Parathyroid adenoma (tissue), 2 donors: ENCODE measurements at regions not wholly inside any gene's neighbourhood (a gene's known extent, or its start where the extent isn't known, plus 50 kb on each side); places are given as distances from the start of the nearest gene placed in this dataset.

ENCODE experiments used
- H2AFZ ChIP-seq: fragments of 300-600 bp; sonication (generic); one replicate; pipeline ENCODE4 v1.7.0; 2017; ENCODE audit warnings: antibody characterized with exemption, mild to moderate bottlenecking
- H3K27ac ChIP-seq: fragments of 300-600 bp; sonication (generic); one replicate; pipeline ENCODE4 v1.7.0; 2017
- H3K27me3 ChIP-seq: fragments of 300-600 bp; sonication (generic); one replicate; pipeline ENCODE4 v1.7.0; 2017; ENCODE audit warnings: low read length; ENCODE audit not compliant: control insufficient read depth, insufficient read depth
- H3K36me3 ChIP-seq: fragments of 300-600 bp; sonication (generic); one replicate; pipeline ENCODE4 v1.7.0; 2017; ENCODE audit warnings: low read length; ENCODE audit not compliant: control insufficient read depth, insufficient read depth
- H3K4me1 ChIP-seq: fragments of 300-600 bp; sonication (generic); one replicate; pipeline ENCODE4 v1.7.0; 2017; ENCODE audit warnings: control low read depth
- H3K4me2 ChIP-seq: fragments of 300-600 bp; sonication (generic); one replicate; pipeline ENCODE4 v1.7.0; 2017; ENCODE audit warnings: low read length
- H3K4me3 ChIP-seq: fragments of 300-600 bp; sonication (generic); one replicate; pipeline ENCODE4 v1.7.0; 2017; ENCODE audit warnings: low read depth, low read length
- H3K79me2 ChIP-seq: fragments of 300-600 bp; sonication (generic); one replicate; pipeline ENCODE4 v1.7.0; 2017; ENCODE audit warnings: control low read depth
- H3K9ac ChIP-seq: fragments of 300-600 bp; sonication (generic); one replicate; pipeline ENCODE4 v1.7.0; 2017; ENCODE audit warnings: mild to moderate bottlenecking
- H3K9me3 ChIP-seq: fragments of 300-600 bp; sonication (generic); one replicate; pipeline ENCODE4 v1.7.0; 2017; ENCODE audit warnings: low read length; ENCODE audit not compliant: control insufficient read depth
- TF ChIP-seq, protein P1 (sequence below): fragments of 300-600 bp; sonication (generic); IDR thresholded peaks from one replicate; pipeline ENCODE4 v1.7.0; 2017; ENCODE audit warnings: antibody characterized with exemption, mild to moderate bottlenecking
- donor health status: primary hyperparathyroidism.

DNA sequence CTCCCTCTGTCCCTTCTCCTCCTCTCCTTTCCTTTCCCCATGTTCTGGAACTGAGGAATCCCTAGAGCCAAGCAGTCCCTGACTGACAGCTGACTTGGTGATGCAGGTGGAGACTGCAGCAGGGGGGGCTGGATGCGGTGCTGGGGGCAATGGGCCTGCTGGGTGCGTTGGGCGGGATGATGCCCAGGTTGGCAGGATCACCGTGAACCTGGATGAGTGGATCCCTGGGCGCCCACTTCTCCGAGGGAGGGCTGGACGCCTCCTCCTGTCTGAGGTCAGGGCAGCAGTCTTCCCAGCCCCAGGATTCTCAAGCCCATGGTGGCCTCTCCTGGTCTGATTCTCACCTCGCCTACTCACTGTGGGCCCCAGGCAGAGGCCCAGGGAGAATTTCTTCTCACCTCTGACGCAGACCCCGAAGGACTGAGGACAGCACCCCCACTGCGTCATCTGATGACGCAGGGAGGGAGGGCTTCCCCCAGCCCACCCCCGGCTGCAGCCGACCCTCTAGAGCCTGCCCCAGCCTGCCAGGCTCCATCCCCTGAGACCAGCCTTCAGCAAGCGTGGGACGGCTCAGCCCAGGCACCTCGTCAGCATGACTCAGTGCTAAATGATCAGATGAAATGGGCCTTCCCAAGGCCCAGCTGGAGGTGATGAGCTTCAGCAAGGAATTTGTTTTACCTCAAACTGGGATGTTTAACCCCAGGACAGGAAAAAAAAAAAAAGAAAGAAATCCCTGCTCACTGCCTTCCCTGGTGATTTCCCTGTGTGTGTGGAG lies 188.0 kb upstream of the TNRC6C start:
- Histone ChIP-seq H3K27me3 (no peaks in the 10 kb centered on the region), H3K79me2 (no peaks in the 10 kb centered on the region)

DNA sequence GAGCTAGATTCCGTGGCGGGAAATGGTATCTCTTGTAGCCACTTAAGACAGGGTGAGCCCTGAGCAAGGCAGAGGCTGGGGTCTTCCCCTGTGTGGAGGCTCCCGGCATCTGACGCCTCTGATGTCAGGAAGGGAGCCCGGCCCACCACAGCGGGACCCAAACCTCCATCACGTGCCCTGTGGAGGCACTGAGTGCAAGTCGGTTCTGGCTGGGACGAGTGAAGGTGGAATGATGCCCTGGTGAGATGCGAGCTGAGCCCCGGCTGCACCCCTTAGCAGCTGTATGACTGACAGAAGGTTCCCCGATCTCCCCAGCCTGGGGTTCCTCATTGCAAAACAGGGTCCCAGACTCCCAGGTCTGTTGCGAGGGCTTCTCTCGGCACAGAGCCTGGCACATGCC lies 187.4 kb upstream of the TNRC6C start:
- Histone ChIP-seq H3K36me3 (no peaks in the 10 kb centered on the region), H2AFZ (no peak overlapping the region)
- TF ChIP-seq, protein P1, sequence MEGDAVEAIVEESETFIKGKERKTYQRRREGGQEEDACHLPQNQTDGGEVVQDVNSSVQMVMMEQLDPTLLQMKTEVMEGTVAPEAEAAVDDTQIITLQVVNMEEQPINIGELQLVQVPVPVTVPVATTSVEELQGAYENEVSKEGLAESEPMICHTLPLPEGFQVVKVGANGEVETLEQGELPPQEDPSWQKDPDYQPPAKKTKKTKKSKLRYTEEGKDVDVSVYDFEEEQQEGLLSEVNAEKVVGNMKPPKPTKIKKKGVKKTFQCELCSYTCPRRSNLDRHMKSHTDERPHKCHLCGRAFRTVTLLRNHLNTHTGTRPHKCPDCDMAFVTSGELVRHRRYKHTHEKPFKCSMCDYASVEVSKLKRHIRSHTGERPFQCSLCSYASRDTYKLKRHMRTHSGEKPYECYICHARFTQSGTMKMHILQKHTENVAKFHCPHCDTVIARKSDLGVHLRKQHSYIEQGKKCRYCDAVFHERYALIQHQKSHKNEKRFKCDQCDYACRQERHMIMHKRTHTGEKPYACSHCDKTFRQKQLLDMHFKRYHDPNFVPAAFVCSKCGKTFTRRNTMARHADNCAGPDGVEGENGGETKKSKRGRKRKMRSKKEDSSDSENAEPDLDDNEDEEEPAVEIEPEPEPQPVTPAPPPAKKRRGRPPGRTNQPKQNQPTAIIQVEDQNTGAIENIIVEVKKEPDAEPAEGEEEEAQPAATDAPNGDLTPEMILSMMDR: no peak

More for the DNA sequence above, 188.0 kb upstream of the TNRC6C start:
- Histone ChIP-seq H3K27ac (no peak overlapping the region), H2AFZ (no peak overlapping the region), H3K9me3 (no peaks in the 10 kb centered on the region), H3K9ac (no peak overlapping the region), H3K4me2 (no peak overlapping the region), H3K4me1 (no peaks in the 10 kb centered on the region), H3K36me3 (no peaks in the 10 kb centered on the region), H3K4me3 (no peak overlapping the region)
- TF ChIP-seq, protein P1: no peak

DNA sequence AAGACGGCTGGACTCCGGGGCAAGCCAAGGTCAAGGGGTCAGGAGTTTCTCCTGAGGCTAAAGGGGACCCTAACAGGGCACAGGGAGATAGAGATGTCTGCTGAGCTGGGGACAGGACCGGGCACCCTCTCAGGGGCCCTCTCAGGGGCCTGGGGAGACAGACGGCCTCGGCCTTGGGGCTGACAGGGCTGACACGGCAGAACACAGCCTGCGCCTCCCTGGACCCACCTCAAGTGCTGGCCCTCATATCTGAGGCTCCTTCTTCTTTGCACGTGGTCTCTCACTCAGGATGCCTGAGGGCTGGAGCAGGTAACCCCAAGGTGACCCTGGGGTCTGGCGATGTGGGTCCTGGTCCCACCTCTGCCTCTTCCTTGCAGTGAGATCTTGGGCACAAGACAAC lies 186.9 kb upstream of the TNRC6C start:
- no peak overlapping the region for H3K9ac ChIP-seq
- H3K9me3 ChIP-seq: no peaks in the 10 kb centered on the region
- H3K4me1 ChIP-seq: no peaks in the 10 kb centered on the region
- TF ChIP-seq, protein P1: no peak
- no peaks in the 10 kb centered on the region for H3K27me3 ChIP-seq
- H3K36me3 ChIP-seq: no peaks in the 10 kb centered on the region
- no peak overlapping the region for H2AFZ ChIP-seq
- H3K79me2 ChIP-seq: no peaks in the 10 kb centered on the region
- H3K4me3 ChIP-seq: no peak overlapping the region
- H3K27ac ChIP-seq: no peak overlapping the region
- H3K4me2 ChIP-seq: no peak overlapping the region

More for the DNA sequence above, 187.4 kb upstream of the TNRC6C start:
- Histone ChIP-seq H3K79me2 (no peaks in the 10 kb centered on the region), H3K9ac (no peak overlapping the region), H3K4me2 (no peak overlapping the region), H3K4me1 (no peaks in the 10 kb centered on the region), H3K27me3 (no peaks in the 10 kb centered on the region), H3K9me3 (no peaks in the 10 kb centered on the region), H3K27ac (no peak overlapping the region), H3K4me3 (no peak overlapping the region)

DNA sequence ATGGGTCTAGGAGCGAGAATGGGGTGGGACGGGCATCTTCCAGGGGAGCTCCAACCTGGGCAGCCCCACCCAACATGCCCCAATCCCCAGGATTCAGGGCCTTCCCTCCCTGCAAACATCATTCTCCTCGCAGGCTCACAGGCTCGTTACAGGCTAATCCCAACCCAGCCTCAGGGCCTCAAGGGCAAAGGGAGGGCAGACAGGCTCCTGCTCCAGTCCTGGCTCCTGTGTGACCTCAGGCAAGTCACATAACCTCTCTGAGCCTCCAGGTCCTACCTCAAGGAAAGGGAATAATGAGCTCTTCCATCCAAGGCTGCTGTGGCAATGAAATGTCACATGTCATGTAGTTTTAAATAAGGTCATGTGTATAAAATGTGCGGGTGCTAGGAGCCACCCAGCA lies 186.5 kb upstream of the TNRC6C start:
- no peaks in the 10 kb centered on the region for H3K4me1 ChIP-seq
- H3K4me2 ChIP-seq: no peak overlapping the region
- H3K9me3 ChIP-seq: no peaks in the 10 kb centered on the region
- TF ChIP-seq, protein P1: no peak
- H2AFZ ChIP-seq: no peak overlapping the region
- H3K79me2 ChIP-seq: no peaks in the 10 kb centered on the region
- H3K9ac ChIP-seq: no peak overlapping the region
- no peaks in the 10 kb centered on the region for H3K36me3 ChIP-seq
- H3K27ac ChIP-seq: no peak overlapping the region
- no peak overlapping the region for H3K4me3 ChIP-seq
- H3K27me3 ChIP-seq: no peaks in the 10 kb centered on the region

DNA sequence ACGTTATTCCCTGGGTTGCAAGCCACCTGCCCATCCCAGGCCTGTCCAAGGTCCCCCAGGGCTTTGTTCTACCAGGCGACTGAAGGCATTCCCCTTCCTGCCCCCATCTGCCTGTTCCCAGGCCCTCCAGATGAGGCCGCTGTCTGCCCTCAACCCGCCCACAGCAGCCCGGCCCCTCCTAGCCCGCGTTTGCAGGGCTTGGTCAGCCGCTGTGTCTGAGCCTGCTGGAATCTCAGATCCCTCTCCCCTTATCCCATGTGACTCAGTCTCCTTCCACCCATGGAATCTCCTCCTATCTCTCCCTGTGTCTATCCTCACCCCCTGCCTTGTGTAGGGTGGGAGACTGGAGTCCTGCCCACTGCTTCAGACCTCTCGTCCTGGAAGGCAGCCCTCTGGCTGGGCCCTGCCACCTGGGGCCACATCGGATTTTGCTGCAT lies 186.0 kb upstream of the TNRC6C start:
- no peaks in the 10 kb centered on the region for H3K9me3 ChIP-seq
- TF ChIP-seq, protein P1: peak; percentile 57
- H3K79me2 ChIP-seq: no peaks in the 10 kb centered on the region
- H3K27me3 ChIP-seq: no peaks in the 10 kb centered on the region
- no peak overlapping the region for H3K4me3 ChIP-seq
- H3K36me3 ChIP-seq: no peaks in the 10 kb centered on the region
- H3K4me2 ChIP-seq: no peak overlapping the region
- H2AFZ ChIP-seq: peak overlapping the region; percentile 72
- H3K9ac ChIP-seq: no peak overlapping the region
- no peaks in the 10 kb centered on the region for H3K4me1 ChIP-seq
- H3K27ac ChIP-seq: no peak overlapping the region
